HG03558 (cell line): ENCODE measurements at regions not wholly inside any gene's neighbourhood (a gene's known extent, or its start where the extent isn't known, plus 50 kb on each side); places are given as distances from the start of the nearest gene placed in this dataset.

ENCODE experiments used
- ATAC-seq: cut with Tn5 transposase; IDR thresholded peaks from one replicate; pipeline ENCODE4 v1.9.1; 2021; ENCODE audit warnings: moderate number of reproducible peaks; ENCODE audit not compliant: unreplicated experiment; ENCODE audit errors: extremely low read depth

- no peak for ATAC-seq
Measured at GRCh38 chr9:10946676-10947410, 334.0 kb upstream of the PTPRD start.

- no peak for ATAC-seq
Measured at GRCh38 chr9:10957878-10958277, 345.1 kb upstream of the PTPRD start.

- no peak for ATAC-seq
Measured at GRCh38 chr9:10961883-10962282, 349.1 kb upstream of the PTPRD start.

GRCh38 chr9:10983251-10983650, 370.4 kb upstream of the PTPRD start:
- ATAC-seq = no peak

GRCh38 chr9:10999646-11000045, 386.8 kb upstream of the PTPRD start:
- ATAC-seq = no peak

- ATAC-seq = no peak
Measured at GRCh38 chr9:11001546-11001945, 388.7 kb upstream of the PTPRD start.

GRCh38 chr9:11002705-11003104, 389.9 kb upstream of the PTPRD start:
- ATAC-seq = no peak

GRCh38 chr9:11003836-11004235, 391.0 kb upstream of the PTPRD start:
- ATAC-seq = no peak

- no peak for ATAC-seq
Measured at GRCh38 chr9:11011696-11012095, 398.9 kb upstream of the PTPRD start.

GRCh38 chr9:11016081-11016480, 403.3 kb upstream of the PTPRD start:
- ATAC-seq = no peak

- no peak for ATAC-seq
Measured at GRCh38 chr9:11023201-11023600, 410.4 kb upstream of the PTPRD start.

- no peak for ATAC-seq
Measured at GRCh38 chr9:11025775-11026174, 413.0 kb upstream of the PTPRD start.

GRCh38 chr9:11038366-11038765, 425.6 kb upstream of the PTPRD start:
- ATAC-seq = no peak

GRCh38 chr9:11039006-11039405, 426.2 kb upstream of the PTPRD start:
- ATAC-seq = no peak

GRCh38 chr9:11045589-11045988, 432.8 kb upstream of the PTPRD start:
- no peak for ATAC-seq

GRCh38 chr9:11063263-11063662, 450.5 kb upstream of the PTPRD start:
- no peak for ATAC-seq

- ATAC-seq = no peak
Measured at GRCh38 chr9:11064909-11065308, 452.1 kb upstream of the PTPRD start.

- no peak for ATAC-seq
Measured at GRCh38 chr9:11072176-11072575, 459.4 kb upstream of the PTPRD start.

GRCh38 chr9:11086561-11086960, 473.8 kb upstream of the PTPRD start:
- ATAC-seq = no peak

- ATAC-seq = no peak
Measured at GRCh38 chr9:11088821-11089374, 476.1 kb upstream of the PTPRD start.

- ATAC-seq = no peak
Measured at GRCh38 chr9:11092974-11093373, 480.2 kb upstream of the PTPRD start.

- no peak for ATAC-seq
Measured at GRCh38 chr9:11097020-11097419, 484.2 kb upstream of the PTPRD start.
